Sigmoid colon (tissue), 4 donors: ENCODE measurements at regions not wholly inside any gene's neighbourhood (a gene's known extent, or its start where the extent isn't known, plus 50 kb on each side); places are given as distances from the start of the nearest gene placed in this dataset.

ENCODE experiments used
- EP300 ChIP-seq, 4 donors: sonication (generic); formaldehyde crosslinking; IDR thresholded peaks; one replicate each; pipeline ENCODE4 v1.6.1; 2017; ENCODE audit warnings: antibody characterized with exemption in 4 of 4
- POLR2A ChIP-seq, 2 donors: fragments of 450-650 bp; IDR thresholded peaks; one replicate each; pipeline ENCODE4 v1.6.1; 2016; ENCODE audit warnings: antibody characterized with exemption in 2 of 2, mild to moderate bottlenecking in 2 of 2, moderate library complexity in 2 of 2
- TF ChIP-seq, protein P1 (sequence below), 4 experiments: fragments of 450-650 bp in 3 of 4; fragments of 200-600 bp in 1 of 4; IDR thresholded peaks; one replicate each; pipeline ENCODE4 v1.5.1; 2016 to 2019; ENCODE audit warnings: antibody characterized with exemption in 4 of 4, mild to moderate bottlenecking in 3 of 4, moderate library complexity in 2 of 4

- TF ChIP-seq, protein P1, sequence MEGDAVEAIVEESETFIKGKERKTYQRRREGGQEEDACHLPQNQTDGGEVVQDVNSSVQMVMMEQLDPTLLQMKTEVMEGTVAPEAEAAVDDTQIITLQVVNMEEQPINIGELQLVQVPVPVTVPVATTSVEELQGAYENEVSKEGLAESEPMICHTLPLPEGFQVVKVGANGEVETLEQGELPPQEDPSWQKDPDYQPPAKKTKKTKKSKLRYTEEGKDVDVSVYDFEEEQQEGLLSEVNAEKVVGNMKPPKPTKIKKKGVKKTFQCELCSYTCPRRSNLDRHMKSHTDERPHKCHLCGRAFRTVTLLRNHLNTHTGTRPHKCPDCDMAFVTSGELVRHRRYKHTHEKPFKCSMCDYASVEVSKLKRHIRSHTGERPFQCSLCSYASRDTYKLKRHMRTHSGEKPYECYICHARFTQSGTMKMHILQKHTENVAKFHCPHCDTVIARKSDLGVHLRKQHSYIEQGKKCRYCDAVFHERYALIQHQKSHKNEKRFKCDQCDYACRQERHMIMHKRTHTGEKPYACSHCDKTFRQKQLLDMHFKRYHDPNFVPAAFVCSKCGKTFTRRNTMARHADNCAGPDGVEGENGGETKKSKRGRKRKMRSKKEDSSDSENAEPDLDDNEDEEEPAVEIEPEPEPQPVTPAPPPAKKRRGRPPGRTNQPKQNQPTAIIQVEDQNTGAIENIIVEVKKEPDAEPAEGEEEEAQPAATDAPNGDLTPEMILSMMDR (IDR thresholded peaks at IDR 0.05) = no peak
- TF ChIP-seq POLR2A (IDR thresholded peaks at IDR 0.05) = no peak
- TF ChIP-seq EP300 (IDR thresholded peaks at IDR 0.05) = no peak
Observed at GRCh38 chr2:144111437-144111836, 408.5 kb downstream of the ZEB2 start.
